H9 (cell line): ENCODE measurements at regions not wholly inside any gene's neighbourhood (a gene's known extent, or its start where the extent isn't known, plus 50 kb on each side); places are given as distances from the start of the nearest gene placed in this dataset.

Experiments used
- DNase-seq: peaks from one replicate; pipeline ENCODE4 v3.0.0-alpha.2; 2017
- H2AFZ ChIP-seq: one replicate; pipeline ENCODE4 v1.6.1; 2013; ENCODE audit warnings: mild to moderate bottlenecking, low read length, control low read depth, moderate library complexity
- H2AK5ac ChIP-seq: 2 replicates; pipeline ENCODE4 v1.6.1; 2013; ENCODE audit warnings: low read length, control low read depth, mixed read lengths; ENCODE audit not compliant: insufficient read length
- H2BK120ac ChIP-seq: one replicate; pipeline ENCODE4 v1.6.1; 2013; ENCODE audit warnings: low read depth, mild to moderate bottlenecking, low read length, control low read depth, inconsistent platforms; ENCODE audit not compliant: poor library complexity, severe bottlenecking
- H2BK12ac ChIP-seq: 2 replicates; pipeline ENCODE4 v1.6.1; 2013; ENCODE audit warnings: low read length, control low read depth, mixed read lengths, low read depth; ENCODE audit not compliant: insufficient read length
- H2BK15ac ChIP-seq: 2 replicates; pipeline ENCODE4 v1.6.1; 2013; ENCODE audit warnings: low read depth, low read length, control low read depth
- H2BK20ac ChIP-seq: one replicate; pipeline ENCODE4 v1.6.1; 2013; ENCODE audit warnings: low read depth, mild to moderate bottlenecking, low read length, control low read depth, inconsistent platforms; ENCODE audit not compliant: poor library complexity, severe bottlenecking
- H2BK5ac ChIP-seq: 2 replicates; pipeline ENCODE4 v1.6.1; 2013; ENCODE audit warnings: low read length, control low read depth, mixed read lengths; ENCODE audit not compliant: insufficient read length
- H3K14ac ChIP-seq: 2 replicates; pipeline ENCODE4 v1.6.1; 2013; ENCODE audit warnings: low read length, control low read depth; ENCODE audit not compliant: insufficient read depth
- H3K18ac ChIP-seq: 2 replicates; pipeline ENCODE4 v1.6.1; 2013; ENCODE audit warnings: low read depth, mild to moderate bottlenecking, mixed read lengths, low read length, control low read depth; ENCODE audit not compliant: insufficient read length
- H3K23ac ChIP-seq: 2 replicates; pipeline ENCODE4 v1.6.1; 2013; ENCODE audit warnings: low read length, control low read depth, mixed read lengths, low read depth; ENCODE audit not compliant: insufficient read length
- H3K23me2 ChIP-seq: 2 replicates; pipeline ENCODE4 v1.6.1; 2013; ENCODE audit warnings: low read depth, mild to moderate bottlenecking, mixed read lengths, low read length, control low read depth; ENCODE audit not compliant: insufficient read length, poor library complexity, severe bottlenecking
- H3K27ac ChIP-seq: 2 replicates; pipeline ENCODE4 v1.5.1; 2013; ENCODE audit warnings: low read length, control low read depth, mixed read lengths, low read depth; ENCODE audit not compliant: insufficient read length
- H3K27me3 ChIP-seq: 2 replicates; pipeline ENCODE4 v1.6.1; 2013; ENCODE audit warnings: low read length, control low read depth, inconsistent platforms; ENCODE audit not compliant: insufficient read depth
- H3K4ac ChIP-seq: 2 replicates; pipeline ENCODE4 v1.6.1; 2013; ENCODE audit warnings: low read depth, mild to moderate bottlenecking, control low read depth, inconsistent platforms, low read length, moderate library complexity
- H3K4me1 ChIP-seq: 2 replicates; pipeline ENCODE4 v1.6.1; 2013; ENCODE audit warnings: low read length, control low read depth, inconsistent platforms; ENCODE audit not compliant: insufficient read depth
- H3K4me2 ChIP-seq: 2 replicates; pipeline ENCODE4 v1.6.1; 2013; ENCODE audit warnings: low read length, control low read depth, mixed read lengths; ENCODE audit not compliant: insufficient read length, insufficient read depth
- H3K56ac ChIP-seq: 2 replicates; pipeline ENCODE4 v1.6.1; 2013; ENCODE audit warnings: low read depth, mild to moderate bottlenecking, mixed read lengths, low read length, control low read depth; ENCODE audit not compliant: insufficient read length
- H3K79me1 ChIP-seq: 2 replicates; pipeline ENCODE4 v1.6.1; 2013; ENCODE audit warnings: low read depth, mild to moderate bottlenecking, moderate library complexity, low read length, control low read depth, inconsistent platforms; ENCODE audit not compliant: insufficient read depth, poor library complexity, severe bottlenecking
- H3K79me2 ChIP-seq: 2 replicates; pipeline ENCODE4 v1.6.1; 2013; ENCODE audit warnings: low read length, control low read depth, inconsistent platforms; ENCODE audit not compliant: insufficient read depth
- H3K9ac ChIP-seq: 2 replicates; pipeline ENCODE4 v1.6.1; 2013; ENCODE audit warnings: low read length, control low read depth, mixed read lengths; ENCODE audit not compliant: insufficient read length; ENCODE audit errors: extremely low read depth
- H3K9me3 ChIP-seq: one replicate; pipeline ENCODE4 v1.6.1; 2013; ENCODE audit warnings: low read depth, low read length, inconsistent platforms; ENCODE audit not compliant: control insufficient read depth
- H3T11ph ChIP-seq: one replicate; pipeline ENCODE4 v1.6.1; 2013; ENCODE audit warnings: mild to moderate bottlenecking, low read length, control low read depth, inconsistent platforms
- H4K20me1 ChIP-seq: one replicate; pipeline ENCODE4 v1.6.1; 2013; ENCODE audit not compliant: control insufficient read depth, insufficient read length, insufficient read depth
- H4K5ac ChIP-seq: 2 replicates; pipeline ENCODE4 v1.6.1; 2013; ENCODE audit warnings: low read depth, mild to moderate bottlenecking, mixed read lengths, low read length, control low read depth; ENCODE audit not compliant: insufficient read length
- H4K8ac ChIP-seq: replicated peaks from 2 replicates; pipeline ENCODE4 v1.6.1; 2013; ENCODE audit warnings: low read length, control low read depth, mixed read lengths, low read depth; ENCODE audit not compliant: insufficient read length
- H4K91ac ChIP-seq: 2 replicates; pipeline ENCODE4 v1.6.1; 2013; ENCODE audit warnings: low read depth, mild to moderate bottlenecking, moderate library complexity, mixed read lengths, low read length, control low read depth; ENCODE audit not compliant: insufficient read length
- H3K27ac Mint-ChIP-seq, 3 experiments: 2 replicates in 2 of 3; 3 replicates in 1 of 3; pipeline ENCODE4 v1.8.0; 2020 to 2021; ENCODE audit warnings: mixed read lengths in 3 of 3, mild to moderate bottlenecking in 1 of 3, moderate library complexity in 1 of 3
- H3K27me3 Mint-ChIP-seq: 2 replicates; pipeline ENCODE4 v1.8.0; 2021; ENCODE audit warnings: low read depth, mild to moderate bottlenecking, moderate library complexity, mixed read lengths
- H3K36me3 Mint-ChIP-seq, 3 experiments: 2 replicates in 2 of 3; 3 replicates in 1 of 3; pipeline ENCODE4 v1.8.0; 2020 to 2021; ENCODE audit warnings: low read depth in 3 of 3, mixed read lengths in 3 of 3; ENCODE audit not compliant: insufficient read depth in 1 of 3
- H3K4me1 Mint-ChIP-seq, 2 experiments: 2 replicates each; pipeline ENCODE4 v1.8.0; 2020; ENCODE audit warnings: mixed read lengths in 2 of 2
- H3K4me3 Mint-ChIP-seq, 2 experiments: 2 replicates in 1 of 2; 3 replicates in 1 of 2; pipeline ENCODE4 v1.8.0; 2020 to 2021; ENCODE audit warnings: mild to moderate bottlenecking in 2 of 2, mixed read lengths in 2 of 2, moderate library complexity in 1 of 2
- H3K9me3 Mint-ChIP-seq, 2 experiments: 2 replicates in 1 of 2; 3 replicates in 1 of 2; pipeline ENCODE4 v1.8.0; 2020; ENCODE audit warnings: mild to moderate bottlenecking in 2 of 2, mixed read lengths in 2 of 2, moderate library complexity in 1 of 2
- WGBS: extraction: QIAGEN DNeasy Blood & Tissue Kit; methylation state at CpG from one replicate; pipeline ENCODE4 v1.1.7; 2013; ENCODE audit warnings: missing lambda C conversion rate, low lambda C conversion rate, mixed read lengths; ENCODE audit not compliant: insufficient read length; ENCODE audit errors: extremely low coverage; 5-methylcytosine and 5-hydroxymethylcytosine counted together
- TF ChIP-seq, protein P1 (sequence below): fragments of 200-600 bp; sonication (generic); conservative IDR thresholded peaks from 3 replicates; pipeline ENCODE4 v1.8.0; 2021; ENCODE audit warnings: antibody characterized with exemption, mild to moderate bottlenecking

DNA sequence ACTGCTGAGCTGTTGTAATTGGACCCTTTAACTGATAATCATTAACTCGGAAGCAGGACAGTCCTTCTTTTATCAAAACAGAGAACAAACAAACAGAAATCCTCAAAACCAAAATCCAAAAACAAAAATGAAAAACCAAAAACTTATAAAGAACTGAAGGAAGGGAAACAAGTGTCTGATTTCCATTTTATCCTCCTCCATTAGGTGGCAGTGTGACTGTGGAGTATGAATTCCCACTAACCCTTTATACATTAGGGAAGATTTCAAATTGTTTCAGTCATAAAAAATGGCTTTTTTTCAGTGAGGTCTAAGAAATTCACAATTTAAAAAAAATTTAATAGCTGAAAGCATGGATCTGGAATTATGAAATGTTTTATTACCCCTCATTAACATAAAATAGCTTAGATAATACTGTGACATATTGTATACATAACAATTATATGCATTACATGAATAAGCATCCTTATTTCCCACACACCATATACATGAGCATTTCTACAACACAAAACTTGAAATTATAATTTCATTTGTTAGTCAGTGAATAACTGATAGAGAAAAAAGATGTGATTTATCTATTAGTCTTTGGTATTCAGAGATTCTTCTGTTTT lies 1074.3 kb upstream of the PCDH9 start:
- H3K4ac ChIP-seq = no peak overlapping the region
- H2BK20ac ChIP-seq = no peak overlapping the region
- no peaks in the 10 kb centered on the region for H3K4me1 ChIP-seq
- no peaks in the 10 kb centered on the region for H3K9me3 ChIP-seq
- no peak overlapping the region for H2BK120ac ChIP-seq
- Mint-ChIP-seq H3K27ac (no peak overlapping the region), H3K4me1 (no peaks in the 10 kb centered on the region), H3K9me3 (peaks cover 0 to 5% of the 10 kb centered on the region in 2 experiments; a peak in 2 of 5 replicates), H3K27me3 (no peaks in the 10 kb centered on the region), H3K36me3 (no peaks in the 10 kb centered on the region), H3K4me3 (no peak overlapping the region)
- H4K8ac ChIP-seq = no peak overlapping the region
- TF ChIP-seq, protein P1, sequence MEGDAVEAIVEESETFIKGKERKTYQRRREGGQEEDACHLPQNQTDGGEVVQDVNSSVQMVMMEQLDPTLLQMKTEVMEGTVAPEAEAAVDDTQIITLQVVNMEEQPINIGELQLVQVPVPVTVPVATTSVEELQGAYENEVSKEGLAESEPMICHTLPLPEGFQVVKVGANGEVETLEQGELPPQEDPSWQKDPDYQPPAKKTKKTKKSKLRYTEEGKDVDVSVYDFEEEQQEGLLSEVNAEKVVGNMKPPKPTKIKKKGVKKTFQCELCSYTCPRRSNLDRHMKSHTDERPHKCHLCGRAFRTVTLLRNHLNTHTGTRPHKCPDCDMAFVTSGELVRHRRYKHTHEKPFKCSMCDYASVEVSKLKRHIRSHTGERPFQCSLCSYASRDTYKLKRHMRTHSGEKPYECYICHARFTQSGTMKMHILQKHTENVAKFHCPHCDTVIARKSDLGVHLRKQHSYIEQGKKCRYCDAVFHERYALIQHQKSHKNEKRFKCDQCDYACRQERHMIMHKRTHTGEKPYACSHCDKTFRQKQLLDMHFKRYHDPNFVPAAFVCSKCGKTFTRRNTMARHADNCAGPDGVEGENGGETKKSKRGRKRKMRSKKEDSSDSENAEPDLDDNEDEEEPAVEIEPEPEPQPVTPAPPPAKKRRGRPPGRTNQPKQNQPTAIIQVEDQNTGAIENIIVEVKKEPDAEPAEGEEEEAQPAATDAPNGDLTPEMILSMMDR = peak; percentile 85
- no peak overlapping the region for H4K5ac ChIP-seq
- H3K27ac ChIP-seq = no peak overlapping the region
- no peak overlapping the region for H2AFZ ChIP-seq
- no peaks in the 10 kb centered on the region for H4K20me1 ChIP-seq
- no peaks in the 10 kb centered on the region for H3K79me1 ChIP-seq
- H3T11ph ChIP-seq = no peak overlapping the region
- no peak overlapping the region for H2BK15ac ChIP-seq
- no peak overlapping the region for H3K18ac ChIP-seq
- H3K56ac ChIP-seq = no peak overlapping the region
- H3K23me2 ChIP-seq = no peaks in the 10 kb centered on the region
- no peak overlapping the region for H2AK5ac ChIP-seq
- DNase-seq = no peak
- no peak overlapping the region for H4K91ac ChIP-seq
- WGBS = no CpG with 5 or more reads among the region's 1 CpG
- no peak overlapping the region for H3K23ac ChIP-seq
- H3K9ac ChIP-seq = no peak overlapping the region
- H3K79me2 ChIP-seq = no peaks in the 10 kb centered on the region
- H2BK5ac ChIP-seq = no peak overlapping the region
- no peak overlapping the region for H3K14ac ChIP-seq
- H3K4me2 ChIP-seq = no peak overlapping the region
- H2BK12ac ChIP-seq = no peak overlapping the region
- H3K27me3 ChIP-seq = no peaks in the 10 kb centered on the region
